Left ventricle myocardium superior (tissue), 1 donor: ENCODE measurements at regions not wholly inside any gene's neighbourhood (a gene's known extent, or its start where the extent isn't known, plus 50 kb on each side); places are given as distances from the start of the nearest gene placed in this dataset.
"Not testable (repeated sequence)": the region's sequence is repeated elsewhere in the genome, so short reads cannot be mapped to it uniquely, and the experiment has no call there.

Experiments used
- ATAC-seq: fragments of 200-7000 bp; cut with Tn5 transposase; one replicate; pipeline ENCODE4 v1.9.1; 2020; ENCODE audit warnings: mild to moderate bottlenecking, moderate library complexity
- DNase-seq: peaks from one replicate; pipeline ENCODE4 v3.0.0-alpha.2; 2020
- intact Hi-C: fragments of 100-400 bp; cut with micrococcal nuclease; formaldehyde crosslinking; loops from one replicate; pipeline ENCODE4 v1.11.0; 2022
- donor health status: DM: no; HTN: yes; CAD: no; lungs with severe emphysema.

DNA sequence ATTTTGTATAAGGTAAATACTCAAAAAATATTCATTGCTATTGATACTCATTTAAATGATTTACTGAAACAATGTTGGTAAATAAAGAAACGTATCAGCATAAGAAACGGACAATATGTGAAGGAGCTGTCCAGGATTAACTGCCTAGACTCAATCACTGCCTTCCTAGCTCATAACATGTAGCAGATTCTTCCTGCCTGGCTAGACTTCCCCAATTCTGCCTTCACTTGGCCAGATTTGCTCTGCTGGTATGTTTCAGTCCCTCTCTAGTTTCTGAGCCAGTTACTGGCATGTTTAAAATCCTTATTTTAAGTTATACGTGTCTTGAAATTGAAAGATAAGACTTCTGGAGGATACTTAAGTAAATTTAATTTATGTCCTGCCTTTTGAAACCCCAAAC is 740.3 kb downstream of the CENPC start:
- no peak for DNase-seq
- no peak for ATAC-seq
- intact Hi-C loops: no loop called here

DNA sequence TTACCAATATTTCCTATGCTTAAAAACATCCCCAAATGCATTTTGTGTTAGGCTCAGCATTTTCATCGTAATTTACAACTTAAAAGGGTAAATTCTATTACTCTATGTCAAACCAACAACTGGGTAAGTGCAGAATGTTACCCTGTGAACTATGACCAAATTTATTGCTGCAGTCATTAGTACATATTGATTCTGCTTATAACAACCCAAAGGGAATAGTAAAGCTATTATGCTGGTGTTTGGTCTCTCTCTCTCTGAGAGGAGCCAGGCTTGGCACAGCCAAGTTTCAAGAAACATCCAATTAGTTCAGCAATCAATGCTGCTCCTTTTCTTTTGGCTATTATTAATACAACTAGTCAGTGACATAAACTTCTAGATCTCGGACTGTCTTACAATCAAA is 747.7 kb downstream of the CENPC start:
- no peak for ATAC-seq
- intact Hi-C loops: no loop called here
- no peak for DNase-seq

DNA sequence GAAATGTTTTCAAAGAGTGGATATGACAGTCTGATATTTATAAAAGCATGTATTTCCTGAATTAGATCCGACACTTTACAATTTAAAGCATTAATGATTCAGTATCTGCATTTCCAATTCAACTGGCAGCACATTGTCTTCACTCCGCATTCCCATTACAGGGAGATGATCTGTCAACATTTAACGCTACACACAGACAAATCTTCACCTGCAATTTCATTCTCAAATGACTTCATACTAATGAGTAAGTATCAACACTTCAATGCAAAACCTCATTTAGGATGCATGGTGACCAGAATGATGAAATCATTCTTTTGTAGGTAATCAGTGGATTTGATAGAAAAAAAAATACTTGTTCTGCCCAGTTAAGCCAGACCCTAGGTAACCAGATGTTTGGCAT is 749.6 kb downstream of the CENPC start:
- intact Hi-C loops: no loop called here
- ATAC-seq (no peak), DNase-seq (no peak)

- intact Hi-C loops: no loop called here
- DNase-seq: no peak
- no peak for ATAC-seq
Observed at GRCh38 chr4:66794390-66795034, 750.8 kb downstream of the CENPC start.

DNA sequence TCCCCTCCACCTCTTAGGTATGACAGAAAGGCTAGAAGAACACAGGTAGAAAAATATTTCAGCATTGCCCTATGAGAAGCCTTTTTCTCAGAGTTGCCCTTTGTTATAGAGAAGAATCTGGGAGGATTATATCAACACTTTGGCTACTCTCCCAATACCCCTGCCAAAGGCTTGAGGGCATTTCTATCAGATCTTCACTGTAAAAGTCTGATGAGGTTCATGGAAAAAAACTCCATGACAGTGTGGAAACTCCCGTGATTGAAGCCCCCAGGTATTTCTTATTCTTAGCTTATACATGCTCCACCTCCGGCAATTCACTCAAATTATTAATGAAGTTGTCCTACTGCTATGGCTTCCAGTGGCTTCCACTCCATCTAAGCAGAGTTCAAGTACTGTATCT is 753.6 kb downstream of the CENPC start:
- DNase-seq (no peak), ATAC-seq (no peak)
- intact Hi-C loops: no loop called here

- ATAC-seq: no peak
- intact Hi-C loops: no loop called here
- DNase-seq: no peak
Observed at GRCh38 chr4:66785479-66785878, 759.8 kb downstream of the CENPC start.

DNA sequence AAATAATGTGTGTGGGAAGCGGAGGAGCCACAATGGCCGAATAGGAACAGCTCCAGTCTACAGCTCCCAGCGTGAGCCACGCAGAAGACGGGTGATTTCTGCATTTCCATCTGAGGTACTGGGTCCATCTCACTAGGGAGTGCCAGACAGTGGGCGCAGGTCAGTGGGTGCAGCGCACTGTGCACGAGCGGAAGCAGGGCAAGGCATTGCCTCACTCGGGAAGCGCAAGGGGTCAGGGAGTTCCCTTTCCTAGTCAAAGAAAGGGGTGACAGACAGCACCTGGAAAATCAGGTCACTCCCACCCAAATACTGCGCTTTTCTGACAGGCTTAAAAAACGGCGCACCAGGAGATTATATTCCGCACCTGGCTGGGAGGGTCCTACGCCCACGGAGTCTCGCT is 762.6 kb downstream of the CENPC start:
- ATAC-seq, intact Hi-C loops: not testable (repeated sequence)

DNA sequence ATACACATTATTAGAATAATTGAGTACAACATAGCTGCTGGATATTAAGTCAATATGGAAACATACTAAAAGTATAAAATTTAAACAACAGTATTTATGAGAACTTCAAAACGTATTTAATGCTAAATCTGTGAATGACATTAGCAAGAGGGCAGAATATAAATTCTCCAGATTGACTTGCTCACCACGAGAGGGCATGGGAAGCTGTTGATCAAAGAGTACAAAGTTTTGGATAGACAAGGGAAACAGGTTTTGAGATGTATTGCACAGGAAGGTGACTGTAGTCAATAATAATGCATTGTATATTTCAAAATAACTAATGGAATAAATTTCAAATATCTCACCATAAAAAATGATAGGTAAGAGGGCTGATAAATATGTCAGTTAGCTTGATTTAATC is 768.2 kb downstream of the CENPC start:
- intact Hi-C loops: no loop called here
- DNase-seq (no peak), ATAC-seq (no peak)

More for the DNA sequence above, 762.6 kb downstream of the CENPC start:
- not testable (repeated sequence) for DNase-seq

DNA sequence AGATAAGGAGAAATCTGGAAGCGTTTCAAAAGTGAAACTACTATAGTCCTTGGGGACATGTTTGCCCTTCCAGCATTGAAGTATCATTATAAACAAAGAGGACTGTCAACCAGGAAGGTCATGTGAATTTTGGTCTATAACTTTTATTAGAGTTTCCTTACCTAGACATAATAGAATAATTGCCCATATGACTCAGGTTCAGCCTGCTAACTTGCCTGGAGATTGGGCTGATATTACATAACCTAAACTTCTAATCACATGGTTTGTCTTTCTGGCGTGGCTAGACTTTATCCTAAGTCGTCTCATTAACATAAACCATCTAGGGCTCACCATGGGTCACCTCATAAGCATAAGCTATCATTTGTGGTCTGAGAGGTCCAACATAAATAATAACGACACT is 775.9 kb downstream of the CENPC start:
- DNase-seq: no peak
- ATAC-seq: no peak
- intact Hi-C loops: no loop called here

GRCh38 chr4:66767442-66767841 is 777.9 kb downstream of the CENPC start:
- no peak for ATAC-seq
- intact Hi-C loops: no loop called here
- DNase-seq: no peak

- ATAC-seq: no peak
- intact Hi-C loops: no loop called here
- DNase-seq: no peak
Observed at GRCh38 chr4:66766557-66766956, 778.7 kb downstream of the CENPC start.

GRCh38 chr4:66750273-66750672 is 795.0 kb downstream of the CENPC start:
- ATAC-seq: no peak
- no peak for DNase-seq
- intact Hi-C loops: no loop called here

DNA sequence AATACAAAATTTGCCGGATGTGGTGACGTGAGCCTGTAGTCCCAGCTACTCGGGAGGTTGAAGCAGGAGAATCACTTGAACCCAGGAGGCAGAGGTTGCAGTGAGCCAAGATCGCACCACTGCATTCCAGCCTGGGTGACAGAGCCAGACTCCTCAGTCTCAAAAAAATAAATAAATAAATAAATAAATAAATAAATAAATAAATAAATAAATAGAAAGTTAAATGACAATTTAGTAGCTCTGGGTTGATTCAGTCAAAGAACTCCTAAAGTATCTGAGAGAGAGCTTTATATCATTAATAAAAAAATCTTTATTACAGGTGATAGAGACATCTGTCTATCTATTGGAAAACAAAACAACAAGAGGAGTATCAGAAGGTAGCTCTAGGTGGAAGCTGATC is 798.4 kb downstream of the CENPC start:
- not testable (repeated sequence) for ATAC-seq

DNA sequence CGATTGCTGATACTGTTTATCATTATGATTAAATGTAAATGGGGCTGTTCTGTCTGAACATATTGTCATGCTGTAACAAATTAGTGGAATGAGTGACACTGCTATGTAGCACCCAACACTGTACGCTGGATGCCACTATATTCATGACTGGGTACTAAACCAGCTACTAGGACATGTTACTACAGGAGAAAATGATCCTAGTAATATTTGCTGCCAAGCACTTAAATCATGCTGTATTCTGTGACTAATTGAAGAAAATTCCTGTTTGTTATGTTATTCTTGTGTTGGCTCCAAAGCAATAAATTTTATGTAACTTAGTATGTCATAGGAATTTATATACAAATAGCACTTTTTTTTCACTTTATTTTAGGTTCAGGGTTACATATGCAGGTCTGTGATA is 804.2 kb downstream of the CENPC start:
- ATAC-seq (no peak), DNase-seq (no peak)
- intact Hi-C loops: no loop called here

More for the DNA sequence above, 798.4 kb downstream of the CENPC start:
- DNase-seq, intact Hi-C loops: not testable (repeated sequence)

DNA sequence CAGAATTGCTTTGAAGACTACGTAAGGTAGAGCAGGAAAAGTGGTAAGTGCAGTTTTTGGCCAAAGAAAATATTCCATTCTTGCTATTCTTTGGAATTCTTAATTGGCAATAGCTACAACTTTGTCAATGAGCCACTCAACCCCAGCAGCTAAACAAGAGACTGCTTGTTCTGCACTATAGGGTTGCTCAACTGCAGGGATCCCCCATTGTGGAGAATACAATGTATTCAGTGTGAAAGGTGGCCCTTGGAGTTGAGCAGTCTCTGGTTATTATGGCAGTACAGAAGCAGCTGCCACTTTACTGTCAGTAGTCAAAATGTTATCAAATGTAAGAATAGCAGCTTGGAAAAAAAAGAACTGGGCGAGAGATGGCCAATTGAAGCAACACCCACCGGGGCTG is 808.7 kb downstream of the CENPC start:
- no peak for DNase-seq
- intact Hi-C loops: no loop called here
- ATAC-seq: no peak

DNA sequence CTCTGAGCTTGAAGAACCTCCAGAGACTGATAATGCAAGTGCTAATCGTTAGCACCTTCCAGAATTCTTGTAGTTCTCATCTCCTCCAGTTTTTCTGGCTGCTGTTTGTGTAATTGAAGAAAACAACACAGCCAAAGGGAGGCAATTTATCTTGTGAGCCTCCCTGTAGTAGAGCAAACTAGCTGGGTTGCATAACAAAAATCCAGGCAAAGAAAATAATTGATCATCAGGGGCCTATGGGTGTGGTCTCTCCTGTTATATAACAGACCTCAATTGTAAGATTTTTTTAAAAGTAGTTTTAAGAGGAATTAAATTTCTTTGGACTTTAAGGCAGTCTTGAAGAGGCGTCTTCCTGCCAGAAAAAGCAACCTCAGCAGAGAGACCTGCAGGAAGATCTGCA is 817.0 kb downstream of the CENPC start:
- intact Hi-C loops: no loop called here
- ATAC-seq (no peak), DNase-seq (no peak)

- intact Hi-C loops, DNase-seq, ATAC-seq: not testable (repeated sequence)
Observed at GRCh38 chr4:66712301-66712921, 832.9 kb downstream of the CENPC start.

DNA sequence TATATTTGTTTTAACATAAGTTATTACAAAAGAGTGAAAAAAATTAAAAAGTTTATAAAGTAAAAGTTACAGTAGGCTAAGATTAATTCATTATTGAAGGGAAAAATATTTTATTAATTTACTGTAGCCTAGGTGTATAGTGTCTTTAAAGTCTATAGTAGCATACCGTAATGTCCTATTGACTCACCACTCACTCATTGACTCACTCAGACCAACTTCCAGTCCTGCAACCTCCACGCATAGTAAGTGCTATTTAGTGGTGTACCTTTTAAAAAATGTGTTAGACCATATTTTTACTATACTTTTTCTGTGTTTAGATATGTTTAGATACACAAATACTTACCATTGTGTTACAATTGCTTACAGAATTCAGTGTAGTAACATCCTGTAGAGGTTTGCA is 841.1 kb downstream of the CENPC start:
- no peak for ATAC-seq
- no peak for DNase-seq
- intact Hi-C loops: no loop called here

- DNase-seq (no peak), ATAC-seq (no peak)
- intact Hi-C loops: no loop called here
Observed at GRCh38 chr4:66694739-66695138, 850.6 kb downstream of the CENPC start.

GRCh38 chr4:66693694-66694093 is 851.6 kb downstream of the CENPC start:
- DNase-seq (no peak), ATAC-seq (no peak)
- intact Hi-C loops: no loop called here

DNA sequence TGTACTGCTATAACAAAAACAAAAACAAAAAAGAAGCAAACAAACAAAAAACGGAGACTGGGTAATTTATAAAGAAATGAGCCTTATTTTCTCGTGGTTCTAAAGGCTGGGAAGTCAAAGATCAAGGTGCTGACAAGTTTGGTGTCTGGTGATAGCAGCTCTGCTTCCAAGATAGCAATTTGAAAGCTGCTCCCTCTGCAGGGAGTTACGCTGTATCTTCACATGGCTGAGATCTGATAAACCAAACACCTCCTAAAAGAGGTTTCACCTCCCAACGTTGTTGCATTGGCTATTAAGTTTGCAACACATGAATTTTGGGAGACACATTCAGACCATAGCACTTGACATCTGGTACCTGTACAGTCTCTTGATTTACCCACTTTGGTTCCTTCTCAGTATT is 854.2 kb downstream of the CENPC start:
- DNase-seq (no peak), ATAC-seq (no peak)
- intact Hi-C loops: no loop called here
